ENCODE measurements at regions not wholly inside any gene's neighbourhood (a gene's known extent, or its start where the extent isn't known, plus 50 kb on each side); places are given as distances from the start of the nearest gene placed in this dataset.

DNA sequence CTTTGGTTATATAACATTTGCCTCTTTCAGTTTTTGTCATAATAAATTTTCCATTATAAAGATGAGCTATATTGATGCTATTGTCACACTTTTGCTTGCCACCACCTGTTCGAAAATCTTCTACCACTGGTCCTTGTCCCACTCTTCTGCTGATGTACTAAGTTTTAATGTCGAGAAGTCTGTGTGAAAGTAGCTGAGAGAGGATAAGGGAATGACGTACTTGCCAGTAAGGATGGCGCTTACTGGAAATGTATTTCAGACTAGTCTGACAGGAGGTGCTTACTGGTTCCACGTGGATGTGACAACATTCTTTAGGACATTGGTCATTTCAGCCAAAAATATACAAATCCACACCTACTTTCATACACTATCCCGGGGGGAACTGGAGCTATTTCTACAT is 132.7 kb upstream of the NR3C2 start:
- in situ Hi-C loops (cut with HindIII; ENCODE audit: low sequenced_read_pairs): no loop called here
- TF ChIP-seq, protein P1, sequence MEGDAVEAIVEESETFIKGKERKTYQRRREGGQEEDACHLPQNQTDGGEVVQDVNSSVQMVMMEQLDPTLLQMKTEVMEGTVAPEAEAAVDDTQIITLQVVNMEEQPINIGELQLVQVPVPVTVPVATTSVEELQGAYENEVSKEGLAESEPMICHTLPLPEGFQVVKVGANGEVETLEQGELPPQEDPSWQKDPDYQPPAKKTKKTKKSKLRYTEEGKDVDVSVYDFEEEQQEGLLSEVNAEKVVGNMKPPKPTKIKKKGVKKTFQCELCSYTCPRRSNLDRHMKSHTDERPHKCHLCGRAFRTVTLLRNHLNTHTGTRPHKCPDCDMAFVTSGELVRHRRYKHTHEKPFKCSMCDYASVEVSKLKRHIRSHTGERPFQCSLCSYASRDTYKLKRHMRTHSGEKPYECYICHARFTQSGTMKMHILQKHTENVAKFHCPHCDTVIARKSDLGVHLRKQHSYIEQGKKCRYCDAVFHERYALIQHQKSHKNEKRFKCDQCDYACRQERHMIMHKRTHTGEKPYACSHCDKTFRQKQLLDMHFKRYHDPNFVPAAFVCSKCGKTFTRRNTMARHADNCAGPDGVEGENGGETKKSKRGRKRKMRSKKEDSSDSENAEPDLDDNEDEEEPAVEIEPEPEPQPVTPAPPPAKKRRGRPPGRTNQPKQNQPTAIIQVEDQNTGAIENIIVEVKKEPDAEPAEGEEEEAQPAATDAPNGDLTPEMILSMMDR (IDR thresholded peaks at IDR 0.05; ENCODE audit: low read depth, low read length, missing control alignments): no peak
- no peak overlapping the region for H3K4me3 ChIP-seq (ENCODE audit: low read depth, low read length)
- DNase-seq (ENCODE audit: low read depth): no peak

DNA sequence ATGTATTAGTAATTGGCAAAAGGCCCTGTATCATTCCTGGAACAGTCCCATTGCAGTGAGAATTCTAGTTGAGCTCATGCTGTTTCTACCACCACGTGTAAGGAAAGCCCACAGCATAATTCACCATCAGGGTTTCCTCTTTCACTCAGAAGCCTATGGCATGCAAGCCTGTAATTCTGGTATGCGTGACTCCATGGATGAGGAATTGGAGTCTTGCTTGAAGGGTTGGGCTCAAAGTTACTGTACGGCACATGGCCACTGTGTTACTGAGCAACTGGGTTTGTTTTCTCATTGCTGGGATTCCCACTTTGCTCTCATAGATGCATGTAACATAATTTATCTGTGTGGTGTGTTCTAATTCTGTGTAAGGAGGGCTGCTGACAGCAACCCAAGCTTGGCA is 132.3 kb upstream of the NR3C2 start:
- TF ChIP-seq, protein P1 (IDR thresholded peaks at IDR 0.05; ENCODE audit: low read depth, low read length, missing control alignments): no peak
- in situ Hi-C loops (cut with HindIII; ENCODE audit: low sequenced_read_pairs): no loop called here

DNA sequence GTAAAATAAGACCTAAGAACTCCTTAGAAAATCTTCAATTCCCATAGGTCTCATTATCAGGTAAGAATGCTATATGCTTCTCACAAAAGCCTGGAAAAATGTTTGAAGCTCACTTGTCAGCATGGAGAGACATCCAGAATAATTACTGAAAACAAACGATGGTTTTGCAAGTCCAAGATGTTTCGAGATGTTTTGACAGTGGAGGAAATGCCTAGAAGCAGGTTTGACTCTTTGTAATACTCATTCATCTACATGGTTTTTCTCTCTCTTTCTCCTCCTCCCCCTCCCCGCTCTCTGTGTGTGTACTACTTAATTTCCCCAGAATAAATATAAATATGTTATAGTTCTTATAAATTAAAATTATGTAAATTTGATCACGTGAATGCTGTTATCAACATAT is 131.9 kb upstream of the NR3C2 start:
- no peak for DNase-seq (ENCODE audit: low read depth)
- no peak overlapping the region for H3K4me3 ChIP-seq (ENCODE audit: low read depth, low read length)
- in situ Hi-C loops (cut with HindIII; ENCODE audit: low sequenced_read_pairs): no loop called here
- TF ChIP-seq, protein P1 (IDR thresholded peaks at IDR 0.05; ENCODE audit: low read depth, low read length, missing control alignments): no peak

More for the DNA sequence above, 132.3 kb upstream of the NR3C2 start:
- no peak overlapping the region for H3K4me3 ChIP-seq (ENCODE audit: low read depth, low read length)
- DNase-seq (ENCODE audit: low read depth): peak; percentile 86

DNA sequence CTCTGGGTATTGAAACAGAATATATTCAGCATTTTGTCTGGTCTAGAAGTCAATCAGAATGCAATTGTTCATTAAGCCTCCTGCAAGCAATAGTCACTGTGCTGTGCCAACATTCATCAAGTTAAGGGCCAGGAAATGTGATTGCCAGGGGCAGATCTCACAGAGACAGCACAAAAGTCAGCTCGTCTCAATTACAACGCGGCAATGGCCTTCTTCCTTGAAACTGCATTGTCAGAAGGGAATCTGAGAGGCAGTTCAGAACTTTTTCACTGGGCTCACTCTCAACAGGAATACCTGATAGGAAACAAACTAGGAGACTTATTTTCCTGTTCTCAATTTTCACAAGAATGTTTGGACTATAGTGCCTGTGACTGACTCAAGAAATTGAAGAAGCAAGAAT is 131.1 kb upstream of the NR3C2 start:
- in situ Hi-C loops (cut with HindIII; ENCODE audit: low sequenced_read_pairs): no loop called here
- H3K4me3 ChIP-seq (ENCODE audit: low read depth, low read length): no peak overlapping the region
- TF ChIP-seq, protein P1 (IDR thresholded peaks at IDR 0.05; ENCODE audit: low read depth, low read length, missing control alignments): no peak
- DNase-seq (ENCODE audit: low read depth): no peak

DNA sequence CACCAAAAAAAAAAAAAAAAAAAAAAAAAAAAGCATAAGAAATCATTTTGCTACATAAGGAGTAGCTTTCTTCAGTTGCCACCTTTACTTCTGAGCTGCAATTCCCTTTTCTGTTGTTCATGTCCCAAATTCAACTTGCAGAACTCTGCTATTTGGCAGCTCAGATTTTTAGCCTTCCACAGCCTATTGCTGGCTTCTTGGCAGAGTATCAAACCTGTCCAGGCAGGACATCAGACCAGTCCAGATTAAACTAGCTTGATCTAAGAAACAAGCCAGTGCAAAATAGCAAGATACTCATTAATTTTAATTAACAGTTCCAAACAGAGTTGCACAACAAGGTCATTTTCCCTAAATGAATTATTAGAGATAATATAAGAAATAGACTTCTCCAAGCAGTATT is 123.6 kb upstream of the NR3C2 start:
- DNase-seq (ENCODE audit: low read depth): no peak
- in situ Hi-C loops (cut with HindIII; ENCODE audit: low sequenced_read_pairs): no loop called here
- H3K4me3 ChIP-seq (ENCODE audit: low read depth, low read length): no peak overlapping the region
- TF ChIP-seq, protein P1 (IDR thresholded peaks at IDR 0.05; ENCODE audit: low read depth, low read length, missing control alignments): no peak

DNA sequence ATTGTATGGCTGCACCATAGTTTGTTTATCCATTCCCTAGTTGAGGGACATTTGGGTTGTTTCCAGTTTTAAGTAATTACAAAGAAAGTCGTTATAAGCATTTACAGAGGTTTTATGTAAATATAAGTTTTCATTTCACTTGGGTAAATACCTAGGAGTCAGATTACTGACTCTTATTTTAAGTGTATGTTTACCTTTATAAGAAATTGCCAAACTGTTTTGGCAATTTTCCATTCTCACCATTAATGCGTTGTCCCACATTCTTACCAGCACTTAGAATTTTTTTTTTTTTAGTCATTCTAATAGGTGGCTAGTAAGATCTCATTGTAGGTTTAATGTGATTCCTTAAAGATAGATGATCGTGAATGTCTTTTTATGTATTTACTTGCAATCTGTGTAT is 121.5 kb upstream of the NR3C2 start:
- TF ChIP-seq, protein P1 (IDR thresholded peaks at IDR 0.05; ENCODE audit: low read depth, low read length, missing control alignments): no peak
- no peak for DNase-seq (ENCODE audit: low read depth)
- no peak overlapping the region for H3K4me3 ChIP-seq (ENCODE audit: low read depth, low read length)
- in situ Hi-C loops (cut with HindIII; ENCODE audit: low sequenced_read_pairs): no loop called here

DNA sequence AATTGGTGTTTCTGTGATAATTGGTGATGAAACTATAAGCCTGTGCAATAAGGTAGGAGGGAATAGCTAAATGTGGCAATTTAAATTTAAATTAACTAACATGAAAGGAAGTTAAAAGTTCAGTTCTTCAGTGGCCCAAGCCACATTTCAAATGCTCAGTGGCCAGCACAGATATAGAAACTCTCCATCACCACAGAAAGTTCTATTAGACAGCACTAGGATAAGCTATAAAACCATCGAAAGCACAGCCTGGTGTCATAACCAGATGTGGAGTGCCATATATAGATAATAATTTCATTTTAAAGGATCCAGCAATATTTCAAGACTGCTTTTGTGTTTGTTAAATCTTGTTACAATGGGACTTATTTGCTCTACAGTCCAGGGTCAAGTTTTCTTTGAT is 119.3 kb upstream of the NR3C2 start:
- in situ Hi-C loops (cut with HindIII; ENCODE audit: low sequenced_read_pairs): no loop called here
- DNase-seq (ENCODE audit: low read depth): no peak
- TF ChIP-seq, protein P1 (IDR thresholded peaks at IDR 0.05; ENCODE audit: low read depth, low read length, missing control alignments): no peak

More for the DNA sequence above, 119.3 kb upstream of the NR3C2 start:
- H3K4me3 ChIP-seq (ENCODE audit: low read depth, low read length): no peak overlapping the region

Data from astrocyte of the cerebellum (primary cell).